IMR-90 (cell line): ENCODE measurements at regions not wholly inside any gene's neighbourhood (a gene's known extent, or its start where the extent isn't known, plus 50 kb on each side); places are given as distances from the start of the nearest gene placed in this dataset.

Source experiments
- BHLHE40 ChIP-seq: fragments of 150-350 bp; IDR thresholded peaks from 2 replicates; pipeline ENCODE4 v1.6.1; 2016; ENCODE audit warnings: mild to moderate bottlenecking, low read depth, low read length
- CHD1 ChIP-seq: IDR thresholded peaks from 2 replicates; pipeline ENCODE4 v1.6.1; 2012; ENCODE audit warnings: low read depth, low read length, improper control_type of control experiment
- CTCF ChIP-seq: conservative IDR thresholded peaks from 2 replicates; pipeline ENCODE4 v1.5.1; 2012; ENCODE audit warnings: mild to moderate bottlenecking, low read depth, low read length, improper control_type of control experiment
- MXI1 ChIP-seq: IDR thresholded peaks from 2 replicates; pipeline ENCODE4 v1.6.1; 2012; ENCODE audit warnings: low read depth, mild to moderate bottlenecking, low read length, moderate library complexity, borderline replicate concordance
- POLR2A ChIP-seq: IDR thresholded peaks from 2 replicates; pipeline ENCODE4 v1.6.1; 2012; ENCODE audit warnings: mild to moderate bottlenecking, low read depth, low read length
- RAD21 ChIP-seq: IDR thresholded peaks from 2 replicates; pipeline ENCODE4 v1.6.1; 2012; ENCODE audit warnings: low read length, improper control_type of control experiment
- RFX5 ChIP-seq: IDR thresholded peaks from 2 replicates; pipeline ENCODE4 v1.8.0; 2012; ENCODE audit warnings: low read depth, mild to moderate bottlenecking, low read length, moderate library complexity
- USF2 ChIP-seq: fragments of 150-350 bp; IDR thresholded peaks from 2 replicates; pipeline ENCODE4 v1.6.1; 2017; ENCODE audit warnings: mild to moderate bottlenecking, antibody characterized with exemption, low read length, low read depth

GRCh38 chr5:133868946-133869518 lies 99.4 kb downstream of the C5orf15 start:
- TF ChIP-seq CTCF (peak; percentile 88), BHLHE40 (no peak), MXI1 (no peak), CHD1 (no peak), RAD21 (peak; percentile 72), POLR2A (no peak), RFX5 (no peak), USF2 (no peak)
